Neural progenitor cell (in vitro differentiated cells): ENCODE measurements at regions not wholly inside any gene's neighbourhood (a gene's known extent, or its start where the extent isn't known, plus 50 kb on each side); places are given as distances from the start of the nearest gene placed in this dataset.

Experiments used
- EZH2 ChIP-seq: fragments of 200-600 bp; sonication (generic); IDR thresholded peaks from 2 replicates; pipeline ENCODE4 v1.6.1; 2017; ENCODE audit warnings: antibody characterized with exemption, mild to moderate bottlenecking, moderate library complexity
- TF ChIP-seq, protein P1 (sequence below): fragments of 200-600 bp; sonication (generic); IDR thresholded peaks from 2 replicates; pipeline ENCODE4 v1.5.1; 2017; ENCODE audit warnings: antibody characterized with exemption, mild to moderate bottlenecking

DNA sequence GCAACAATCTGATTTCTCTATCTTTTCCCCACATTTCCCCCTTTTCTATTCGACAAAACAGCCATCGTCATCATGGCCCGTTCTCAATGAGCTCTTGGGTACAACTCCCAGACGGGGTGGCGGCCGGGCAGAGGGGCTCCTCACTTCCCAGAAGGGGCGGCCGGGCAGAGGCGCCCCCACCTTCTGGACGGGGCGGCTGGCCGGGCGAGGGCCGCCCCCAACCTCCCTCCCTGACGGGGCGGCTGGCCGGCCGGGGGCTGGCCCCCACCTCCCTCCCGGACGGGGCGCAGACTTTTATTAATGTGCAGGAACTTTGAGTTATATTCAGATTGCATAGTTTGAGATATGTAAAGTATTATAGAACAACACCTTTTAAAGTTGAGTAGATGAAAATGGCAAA is 64.4 kb upstream of the HPGD start:
- no peak for TF ChIP-seq EZH2
- TF ChIP-seq, protein P1, sequence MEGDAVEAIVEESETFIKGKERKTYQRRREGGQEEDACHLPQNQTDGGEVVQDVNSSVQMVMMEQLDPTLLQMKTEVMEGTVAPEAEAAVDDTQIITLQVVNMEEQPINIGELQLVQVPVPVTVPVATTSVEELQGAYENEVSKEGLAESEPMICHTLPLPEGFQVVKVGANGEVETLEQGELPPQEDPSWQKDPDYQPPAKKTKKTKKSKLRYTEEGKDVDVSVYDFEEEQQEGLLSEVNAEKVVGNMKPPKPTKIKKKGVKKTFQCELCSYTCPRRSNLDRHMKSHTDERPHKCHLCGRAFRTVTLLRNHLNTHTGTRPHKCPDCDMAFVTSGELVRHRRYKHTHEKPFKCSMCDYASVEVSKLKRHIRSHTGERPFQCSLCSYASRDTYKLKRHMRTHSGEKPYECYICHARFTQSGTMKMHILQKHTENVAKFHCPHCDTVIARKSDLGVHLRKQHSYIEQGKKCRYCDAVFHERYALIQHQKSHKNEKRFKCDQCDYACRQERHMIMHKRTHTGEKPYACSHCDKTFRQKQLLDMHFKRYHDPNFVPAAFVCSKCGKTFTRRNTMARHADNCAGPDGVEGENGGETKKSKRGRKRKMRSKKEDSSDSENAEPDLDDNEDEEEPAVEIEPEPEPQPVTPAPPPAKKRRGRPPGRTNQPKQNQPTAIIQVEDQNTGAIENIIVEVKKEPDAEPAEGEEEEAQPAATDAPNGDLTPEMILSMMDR: no peak
